ENCODE measurements at regions not wholly inside any gene's neighbourhood (a gene's known extent, or its start where the extent isn't known, plus 50 kb on each side); places are given as distances from the start of the nearest gene placed in this dataset.

- 59% methylated on average over 5 of the region's 5 CpGs for WGBS
- H3K4me3 ChIP-seq (ENCODE audit: low read depth in 1 of 3, low read length in 3 of 3) = no peak overlapping the region
- DNase-seq (ENCODE audit: low spot score) = no peak
- H3K9me3 ChIP-seq (ENCODE audit: control insufficient read depth in 4 of 4, low read length in 3 of 4) = no peaks in the 10 kb centered on the region
- TF ChIP-seq, protein P1, sequence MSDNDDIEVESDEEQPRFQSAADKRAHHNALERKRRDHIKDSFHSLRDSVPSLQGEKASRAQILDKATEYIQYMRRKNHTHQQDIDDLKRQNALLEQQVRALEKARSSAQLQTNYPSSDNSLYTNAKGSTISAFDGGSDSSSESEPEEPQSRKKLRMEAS (IDR thresholded peaks at IDR 0.05) = no peak
- TF ChIP-seq, protein P2, sequence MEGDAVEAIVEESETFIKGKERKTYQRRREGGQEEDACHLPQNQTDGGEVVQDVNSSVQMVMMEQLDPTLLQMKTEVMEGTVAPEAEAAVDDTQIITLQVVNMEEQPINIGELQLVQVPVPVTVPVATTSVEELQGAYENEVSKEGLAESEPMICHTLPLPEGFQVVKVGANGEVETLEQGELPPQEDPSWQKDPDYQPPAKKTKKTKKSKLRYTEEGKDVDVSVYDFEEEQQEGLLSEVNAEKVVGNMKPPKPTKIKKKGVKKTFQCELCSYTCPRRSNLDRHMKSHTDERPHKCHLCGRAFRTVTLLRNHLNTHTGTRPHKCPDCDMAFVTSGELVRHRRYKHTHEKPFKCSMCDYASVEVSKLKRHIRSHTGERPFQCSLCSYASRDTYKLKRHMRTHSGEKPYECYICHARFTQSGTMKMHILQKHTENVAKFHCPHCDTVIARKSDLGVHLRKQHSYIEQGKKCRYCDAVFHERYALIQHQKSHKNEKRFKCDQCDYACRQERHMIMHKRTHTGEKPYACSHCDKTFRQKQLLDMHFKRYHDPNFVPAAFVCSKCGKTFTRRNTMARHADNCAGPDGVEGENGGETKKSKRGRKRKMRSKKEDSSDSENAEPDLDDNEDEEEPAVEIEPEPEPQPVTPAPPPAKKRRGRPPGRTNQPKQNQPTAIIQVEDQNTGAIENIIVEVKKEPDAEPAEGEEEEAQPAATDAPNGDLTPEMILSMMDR (IDR thresholded peaks at IDR 0.05; ENCODE audit: low read depth, low read length, missing input control) = no peak
- TF ChIP-seq RAD21 (IDR thresholded peaks at IDR 0.05) (no peak), GABPA (IDR thresholded peaks at IDR 0.05 in 1 of 2, conservative IDR thresholded peaks at IDR 0.05 in 1 of 2) (no peak), YY1 (IDR thresholded peaks at IDR 0.05) (no peak), RXRA (IDR thresholded peaks at IDR 0.05) (no peak), FOXA2 (IDR thresholded peaks at IDR 0.05) (no peak), ZBTB33 (IDR thresholded peaks at IDR 0.05) (no peak), SP1 (IDR thresholded peaks at IDR 0.05) (no peak)
- TF ChIP-seq, protein P3, sequence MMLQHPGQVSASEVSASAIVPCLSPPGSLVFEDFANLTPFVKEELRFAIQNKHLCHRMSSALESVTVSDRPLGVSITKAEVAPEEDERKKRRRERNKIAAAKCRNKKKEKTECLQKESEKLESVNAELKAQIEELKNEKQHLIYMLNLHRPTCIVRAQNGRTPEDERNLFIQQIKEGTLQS (IDR thresholded peaks at IDR 0.05) = no peak
- H3K36me3 ChIP-seq (ENCODE audit: control insufficient read depth in 4 of 4, insufficient read depth in 3 of 4, low read depth in 1 of 4, low read length in 3 of 4) = no peaks in the 10 kb centered on the region
- no peak overlapping the region for H3K9ac ChIP-seq (ENCODE audit: low read depth in 1 of 2, low read length in 2 of 2)
- H3K27me3 ChIP-seq (ENCODE audit: control insufficient read depth in 4 of 4, insufficient read depth in 4 of 4, low read length in 3 of 4) = no peaks in the 10 kb centered on the region
- no peaks in the 10 kb centered on the region for H3K4me1 ChIP-seq (ENCODE audit: control insufficient read depth in 4 of 4, insufficient read depth in 4 of 4, low read length in 3 of 4)
- H3K27ac ChIP-seq (ENCODE audit: low read depth in 1 of 2, low read length in 2 of 2) = no peak overlapping the region
Observed at GRCh38 chr6:148682990-148683389, 63.8 kb upstream of the UST start.

DNA sequence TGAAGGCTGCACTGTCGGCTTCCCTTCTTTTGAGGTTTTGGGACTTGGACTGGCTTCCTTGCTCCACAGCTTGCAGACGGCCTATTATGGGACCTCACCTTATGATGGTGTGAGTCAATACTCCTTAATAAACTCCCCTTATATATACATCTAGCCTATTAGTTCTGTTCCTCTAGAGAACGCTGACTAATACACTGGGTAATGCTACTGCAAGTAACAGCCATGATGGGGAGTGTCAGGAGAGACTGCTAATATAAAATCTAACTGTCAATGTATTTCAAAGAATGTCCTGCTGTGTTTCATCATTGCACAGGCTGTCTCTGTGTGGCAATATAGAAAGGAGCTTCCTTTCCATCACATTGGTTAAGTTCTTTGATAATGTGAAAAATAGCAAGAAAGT is 57.7 kb upstream of the UST start:
- no peak for TF ChIP-seq HNF4G (IDR thresholded peaks at IDR 0.05)
- TF ChIP-seq, protein P1 (IDR thresholded peaks at IDR 0.05) = no peak
- TF ChIP-seq HNF4A (conservative IDR thresholded peaks at IDR 0.05) = no peak
- TF ChIP-seq ZBTB33 (IDR thresholded peaks at IDR 0.05) = no peak
- no peak for TF ChIP-seq GABPA (IDR thresholded peaks at IDR 0.05 in 1 of 2, conservative IDR thresholded peaks at IDR 0.05 in 1 of 2)
- TF ChIP-seq FOXA2 (IDR thresholded peaks at IDR 0.05) = no peak
- TF ChIP-seq, protein P2 (IDR thresholded peaks at IDR 0.05; ENCODE audit: low read depth, low read length, missing input control) = no peak
- no peak for TF ChIP-seq FOXA1 (IDR thresholded peaks at IDR 0.05)
- TF ChIP-seq JUND (IDR thresholded peaks at IDR 0.05) = no peak
- no peak for TF ChIP-seq EGR1 (IDR thresholded peaks at IDR 0.05; ENCODE audit: low read depth in 2 of 2)
- no peak for TF ChIP-seq RXRA (IDR thresholded peaks at IDR 0.05)
- TF ChIP-seq REST (IDR thresholded peaks at IDR 0.05) = no peak
- no peak for TF ChIP-seq SP1 (IDR thresholded peaks at IDR 0.05)
- no peak for TF ChIP-seq YY1 (IDR thresholded peaks at IDR 0.05)
- TF ChIP-seq, protein P3 (IDR thresholded peaks at IDR 0.05) = no peak
- no peak for TF ChIP-seq TAF1 (conservative IDR thresholded peaks at IDR 0.05)
- no peak for TF ChIP-seq NR2F2 (IDR thresholded peaks at IDR 0.05)
- no peak overlapping the region for H3K27ac ChIP-seq (ENCODE audit: low read depth in 1 of 2, low read length in 2 of 2)
- H3K9ac ChIP-seq (ENCODE audit: low read depth in 1 of 2, low read length in 2 of 2) = no peak overlapping the region
- H3K4me3 ChIP-seq (ENCODE audit: low read depth in 1 of 3, low read length in 3 of 3) = no peak overlapping the region
- H3K4me1 ChIP-seq (ENCODE audit: control insufficient read depth in 4 of 4, insufficient read depth in 4 of 4, low read length in 3 of 4) = no peaks in the 10 kb centered on the region
- no peaks in the 10 kb centered on the region for H3K27me3 ChIP-seq (ENCODE audit: control insufficient read depth in 4 of 4, insufficient read depth in 4 of 4, low read length in 3 of 4)
- WGBS = 87% methylated on average over 3 of the region's 3 CpGs
- no peak for DNase-seq (ENCODE audit: low spot score)
- no peaks in the 10 kb centered on the region for H3K9me3 ChIP-seq (ENCODE audit: control insufficient read depth in 4 of 4, low read length in 3 of 4)
- no peaks in the 10 kb centered on the region for H3K36me3 ChIP-seq (ENCODE audit: control insufficient read depth in 4 of 4, insufficient read depth in 3 of 4, low read depth in 1 of 4, low read length in 3 of 4)
